Nephron (organoid): ENCODE measurements at regions not wholly inside any gene's neighbourhood (a gene's known extent, or its start where the extent isn't known, plus 50 kb on each side); places are given as distances from the start of the nearest gene placed in this dataset.
"Not testable (repeated sequence)": the region's sequence is repeated elsewhere in the genome, so short reads cannot be mapped to it uniquely, and the experiment has no call there.

Source experiments
- H3K27ac Mint-ChIP-seq, 3 experiments: 2 replicates each; pipeline ENCODE4 v1.8.0; 2020; ENCODE audit warnings: mixed read lengths in 3 of 3, mild to moderate bottlenecking in 2 of 3, moderate library complexity in 1 of 3
- H3K27me3 Mint-ChIP-seq: 2 replicates; pipeline ENCODE4 v1.8.0; 2021; ENCODE audit warnings: low read depth, mild to moderate bottlenecking, moderate library complexity, mixed read lengths
- H3K36me3 Mint-ChIP-seq: 2 replicates; pipeline ENCODE4 v1.8.0; 2020; ENCODE audit warnings: low read depth, mixed read lengths
- H3K4me1 Mint-ChIP-seq: 2 replicates; pipeline ENCODE4 v1.8.0; 2020; ENCODE audit warnings: mixed read lengths
- H3K4me3 Mint-ChIP-seq, 3 experiments: 2 replicates each; pipeline ENCODE4 v1.8.0; 2020; ENCODE audit warnings: mild to moderate bottlenecking in 3 of 3, mixed read lengths in 3 of 3, moderate library complexity in 2 of 3
- H3K9me3 Mint-ChIP-seq: 2 replicates; pipeline ENCODE4 v1.8.0; 2020; ENCODE audit warnings: mixed read lengths
- TF ChIP-seq, protein P1 (sequence below), 3 experiments: fragments of 200-600 bp; sonication (generic); IDR thresholded peaks; one replicate each; pipeline ENCODE4 v1.5.0; 2021; ENCODE audit warnings: antibody characterized with exemption in 3 of 3; ENCODE audit not compliant: unreplicated experiment in 3 of 3

DNA sequence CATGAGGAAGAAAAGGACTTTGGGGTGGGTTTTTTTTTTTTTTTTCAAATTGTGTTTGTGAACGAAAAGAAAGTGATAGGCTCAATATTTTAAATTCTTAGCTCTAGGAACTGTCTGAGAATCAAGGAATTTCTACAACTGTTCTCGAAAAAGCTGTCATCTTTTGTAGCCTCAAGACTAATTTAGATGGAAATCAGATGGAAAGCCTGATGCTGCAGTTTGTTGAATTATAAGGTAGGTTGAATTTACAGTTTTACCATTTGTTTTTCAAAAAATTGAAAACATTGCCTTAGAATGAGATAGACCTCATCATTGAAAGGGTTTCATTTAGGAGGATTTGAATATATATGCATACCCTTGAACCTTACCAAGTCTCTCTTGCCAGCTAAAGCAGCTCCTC lies 109.3 kb upstream of the TRHDE start:
- no peaks in the 10 kb centered on the region for H3K27me3 Mint-ChIP-seq
- TF ChIP-seq, protein P1, sequence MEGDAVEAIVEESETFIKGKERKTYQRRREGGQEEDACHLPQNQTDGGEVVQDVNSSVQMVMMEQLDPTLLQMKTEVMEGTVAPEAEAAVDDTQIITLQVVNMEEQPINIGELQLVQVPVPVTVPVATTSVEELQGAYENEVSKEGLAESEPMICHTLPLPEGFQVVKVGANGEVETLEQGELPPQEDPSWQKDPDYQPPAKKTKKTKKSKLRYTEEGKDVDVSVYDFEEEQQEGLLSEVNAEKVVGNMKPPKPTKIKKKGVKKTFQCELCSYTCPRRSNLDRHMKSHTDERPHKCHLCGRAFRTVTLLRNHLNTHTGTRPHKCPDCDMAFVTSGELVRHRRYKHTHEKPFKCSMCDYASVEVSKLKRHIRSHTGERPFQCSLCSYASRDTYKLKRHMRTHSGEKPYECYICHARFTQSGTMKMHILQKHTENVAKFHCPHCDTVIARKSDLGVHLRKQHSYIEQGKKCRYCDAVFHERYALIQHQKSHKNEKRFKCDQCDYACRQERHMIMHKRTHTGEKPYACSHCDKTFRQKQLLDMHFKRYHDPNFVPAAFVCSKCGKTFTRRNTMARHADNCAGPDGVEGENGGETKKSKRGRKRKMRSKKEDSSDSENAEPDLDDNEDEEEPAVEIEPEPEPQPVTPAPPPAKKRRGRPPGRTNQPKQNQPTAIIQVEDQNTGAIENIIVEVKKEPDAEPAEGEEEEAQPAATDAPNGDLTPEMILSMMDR (IDR thresholded peaks at IDR 0.05; ENCODE audit: unreplicated experiment in 3 of 3), result no peak
- no peak overlapping the region for H3K4me3 Mint-ChIP-seq
- H3K9me3 Mint-ChIP-seq, result no peaks in the 10 kb centered on the region
- H3K36me3 Mint-ChIP-seq, result no peaks in the 10 kb centered on the region
- no peak overlapping the region for H3K27ac Mint-ChIP-seq
- no peaks in the 10 kb centered on the region for H3K4me1 Mint-ChIP-seq

DNA sequence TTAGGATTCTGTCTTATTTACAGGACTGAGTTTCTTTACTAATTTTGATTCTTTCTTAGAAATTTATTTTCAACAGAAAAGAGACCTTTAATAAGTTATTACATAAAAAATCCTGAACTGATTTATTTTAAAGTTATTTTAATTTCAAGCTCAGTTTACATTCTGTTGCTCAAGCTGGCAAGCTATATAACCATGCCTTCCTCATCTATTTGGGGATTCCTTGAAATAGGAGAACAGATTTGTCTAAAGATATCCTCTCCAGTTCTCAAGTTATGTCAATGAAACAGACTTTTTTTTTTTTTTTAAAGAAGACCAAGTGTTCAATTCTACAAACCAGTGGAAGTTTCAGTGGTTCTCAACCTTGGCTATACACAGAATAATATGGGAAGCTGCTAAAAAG lies 103.3 kb upstream of the TRHDE start:
- TF ChIP-seq, protein P1 (IDR thresholded peaks at IDR 0.05; ENCODE audit: unreplicated experiment in 3 of 3), result no peak
- H3K4me1 Mint-ChIP-seq, result no peaks in the 10 kb centered on the region
- H3K9me3 Mint-ChIP-seq, result no peaks in the 10 kb centered on the region
- H3K27ac Mint-ChIP-seq, result no peak overlapping the region
- no peaks in the 10 kb centered on the region for H3K36me3 Mint-ChIP-seq
- H3K4me3 Mint-ChIP-seq, result no peak overlapping the region
- H3K27me3 Mint-ChIP-seq, result no peaks in the 10 kb centered on the region

DNA sequence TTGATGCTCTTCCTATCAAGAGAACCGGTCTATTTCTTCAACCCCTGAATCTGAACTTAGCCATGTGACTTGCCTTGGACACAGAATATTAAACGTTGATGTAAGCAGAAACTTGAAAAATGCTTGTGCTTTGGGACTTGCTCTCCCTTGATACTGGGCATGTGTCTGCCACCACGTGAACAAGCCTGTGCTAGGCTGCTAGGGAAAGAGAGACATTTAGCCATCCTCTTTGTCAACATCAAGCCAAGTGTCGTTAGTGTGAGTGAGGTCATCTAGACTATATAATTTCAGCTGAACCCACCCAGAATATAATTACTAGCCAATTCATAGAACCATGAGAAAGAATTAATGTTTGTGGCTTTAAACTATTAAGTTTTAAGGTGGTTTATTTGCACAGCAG lies 98.2 kb upstream of the TRHDE start:
- no peaks in the 10 kb centered on the region for H3K36me3 Mint-ChIP-seq
- no peak overlapping the region for H3K27ac Mint-ChIP-seq
- no peaks in the 10 kb centered on the region for H3K9me3 Mint-ChIP-seq
- TF ChIP-seq, protein P1 (IDR thresholded peaks at IDR 0.05; ENCODE audit: unreplicated experiment in 3 of 3), result no peak
- no peaks in the 10 kb centered on the region for H3K27me3 Mint-ChIP-seq
- no peaks in the 10 kb centered on the region for H3K4me1 Mint-ChIP-seq
- no peak overlapping the region for H3K4me3 Mint-ChIP-seq

DNA sequence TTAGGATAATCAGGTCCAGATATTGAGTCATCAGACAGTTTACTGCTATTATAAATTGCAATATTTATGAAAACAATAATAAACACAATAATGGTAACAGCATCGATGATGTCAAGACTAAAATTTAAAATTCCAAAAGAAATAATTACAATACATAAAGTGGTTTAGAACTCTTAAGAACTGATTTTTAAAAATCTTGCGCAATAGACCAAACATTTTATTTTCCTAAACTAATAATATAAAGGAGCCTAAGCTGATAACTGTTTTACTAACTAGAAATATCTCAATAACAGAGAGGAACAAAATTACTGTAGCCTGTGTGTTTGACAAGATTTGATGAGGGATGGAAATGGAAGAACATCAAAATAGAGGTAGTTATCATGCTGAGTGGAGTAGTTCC lies 93.9 kb upstream of the TRHDE start:
- Mint-ChIP-seq H3K27me3 (no peaks in the 10 kb centered on the region), H3K4me3 (no peak overlapping the region), H3K36me3 (no peaks in the 10 kb centered on the region), H3K4me1 (no peaks in the 10 kb centered on the region), H3K27ac (no peak overlapping the region), H3K9me3 (no peaks in the 10 kb centered on the region)
- TF ChIP-seq, protein P1 (IDR thresholded peaks at IDR 0.05; ENCODE audit: unreplicated experiment in 3 of 3), result no peak

DNA sequence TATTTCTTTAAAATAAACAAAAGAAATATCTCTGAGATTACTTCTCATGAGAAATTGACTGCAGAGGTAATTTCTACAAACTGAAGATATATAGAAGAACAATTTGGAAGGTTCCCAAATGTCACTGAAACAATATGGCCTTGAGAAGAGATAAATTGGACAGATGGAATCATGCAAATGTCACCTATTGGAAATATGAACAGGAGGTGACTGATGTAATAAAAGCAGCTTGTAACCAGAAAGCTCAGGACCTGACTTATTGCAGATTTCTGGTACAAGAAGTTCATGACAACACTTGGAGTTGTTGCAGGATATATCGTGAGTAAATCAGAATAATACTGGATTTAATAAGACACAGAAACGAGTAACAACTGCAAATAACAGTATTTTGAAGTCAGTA lies 93.3 kb upstream of the TRHDE start:
- TF ChIP-seq, protein P1 (IDR thresholded peaks at IDR 0.05; ENCODE audit: unreplicated experiment in 3 of 3), result no peak
- Mint-ChIP-seq H3K4me1 (no peaks in the 10 kb centered on the region), H3K36me3 (no peaks in the 10 kb centered on the region), H3K4me3 (no peak overlapping the region), H3K9me3 (no peaks in the 10 kb centered on the region), H3K27ac (no peak overlapping the region), H3K27me3 (no peaks in the 10 kb centered on the region)

DNA sequence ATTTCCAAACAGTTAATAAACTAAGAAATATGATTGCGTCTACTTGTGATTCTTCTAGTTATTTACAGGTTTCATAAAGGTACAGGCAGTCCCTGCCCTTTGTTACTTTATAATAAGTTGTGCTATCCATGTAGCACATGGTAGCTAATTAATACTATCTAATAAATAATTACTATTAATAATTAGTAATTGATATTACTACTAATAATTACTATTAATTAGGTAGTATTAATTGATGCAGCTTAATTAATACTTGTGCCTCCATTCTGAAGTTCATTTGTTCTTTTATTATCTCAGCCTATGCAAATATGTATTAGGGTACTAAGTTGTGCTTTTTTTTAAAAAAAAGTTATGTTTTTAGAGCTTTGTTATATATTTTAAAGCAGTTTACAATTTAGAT lies 92.3 kb upstream of the TRHDE start:
- TF ChIP-seq, protein P1 (IDR thresholded peaks at IDR 0.05; ENCODE audit: unreplicated experiment in 3 of 3), result no peak
- no peaks in the 10 kb centered on the region for H3K4me1 Mint-ChIP-seq
- no peaks in the 10 kb centered on the region for H3K9me3 Mint-ChIP-seq
- no peak overlapping the region for H3K4me3 Mint-ChIP-seq
- H3K27ac Mint-ChIP-seq, result no peak overlapping the region
- H3K36me3 Mint-ChIP-seq, result no peaks in the 10 kb centered on the region
- no peaks in the 10 kb centered on the region for H3K27me3 Mint-ChIP-seq

DNA sequence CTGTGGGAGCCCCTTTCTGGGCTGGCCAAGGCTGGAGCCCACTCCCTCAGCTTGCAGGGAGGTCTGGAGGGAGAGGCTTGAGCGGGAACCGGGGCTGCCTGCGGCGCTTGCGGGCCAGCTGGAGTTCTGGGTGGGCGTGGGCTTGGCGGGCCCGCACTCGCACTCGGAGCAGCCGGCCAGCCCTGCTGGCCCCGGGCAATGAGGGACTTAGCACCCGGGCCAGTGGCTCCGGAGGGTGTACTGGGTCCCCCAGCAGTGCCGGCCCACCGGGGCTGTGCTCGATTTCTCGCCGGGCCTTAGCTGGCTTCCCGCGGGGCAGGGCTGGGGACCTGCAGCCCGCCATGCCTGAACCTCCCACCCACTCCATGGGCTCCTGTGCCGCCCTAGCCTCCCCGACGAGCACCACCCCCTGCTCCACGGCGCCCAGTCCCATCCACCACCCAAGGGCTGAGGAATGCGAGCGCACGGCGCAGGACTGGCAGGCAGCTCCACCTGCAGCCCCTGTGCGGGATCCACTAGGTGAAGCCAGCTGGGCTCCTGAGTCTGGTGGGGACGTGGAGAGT lies 87.1 kb upstream of the TRHDE start:
- not testable (repeated sequence) for H3K27me3 Mint-ChIP-seq, H3K9me3 Mint-ChIP-seq, H3K27ac Mint-ChIP-seq, H3K4me1 Mint-ChIP-seq, H3K4me3 Mint-ChIP-seq, H3K36me3 Mint-ChIP-seq
